ENCODE measurements at regions not wholly inside any gene's neighbourhood (a gene's known extent, or its start where the extent isn't known, plus 50 kb on each side); places are given as distances from the start of the nearest gene placed in this dataset.

GRCh38 chr10:120765226-120765803, 85.8 kb upstream of the WDR11 start:
- ChIA-PET POLR2A (no interaction called here), RAD21 (ENCODE audit: unreplicated experiment) (no interaction called here), SMC1A (ENCODE audit: uncharacterized antibody, unreplicated experiment) (interaction anchor here (0.8 kb wide), 1 partner anchor 11 kb away, joined by 3 read pairs; no protein-coding TSS in a partner anchor), CTCF (interaction anchor here (1.1 to 1.4 kb wide), 2 partner anchors 13 to 29 kb away, joined by 3 read pairs; no protein-coding TSS in a partner anchor)
- H2AFZ ChIP-seq (ENCODE audit: control insufficient read depth, low read depth, low read length) = no peak overlapping the region
- no peaks in the 10 kb centered on the region for H3K4me1 ChIP-seq (ENCODE audit: control insufficient read depth, insufficient read depth, low read length)
- no TSS peak for BruUV-seq (replicated peaks)
- H3K4me2 ChIP-seq (ENCODE audit: control insufficient read depth, insufficient read depth) = no peak overlapping the region
- ATAC-seq (no peak), DNase-seq (ENCODE audit: low read depth, low spot score) (no peak), FAIRE-seq (no peak)
- intact Hi-C loops (cut with micrococcal nuclease; ENCODE audit: unreplicated experiment) (no loop called here), in situ Hi-C loops (cut with MboI) (no loop called here)
- no peaks in the 10 kb centered on the region; a peak in 1 of 4 replicates for H3K27me3 ChIP-seq (replicated peaks in 1 of 2; ENCODE audit: control insufficient read depth in 2 of 2, insufficient read depth in 2 of 2, low read length in 1 of 2)
- H3K9me3 ChIP-seq (replicated peaks; ENCODE audit: control insufficient read depth, insufficient read depth, low read length) = no peaks in the 10 kb centered on the region
- no peak overlapping the region for H3K9ac ChIP-seq (ENCODE audit: control insufficient read depth, insufficient read depth, low read length)
- no peaks in the 10 kb centered on the region for H4K20me1 ChIP-seq (ENCODE audit: control insufficient read depth, insufficient read depth)
- no peak overlapping the region for H3K27ac ChIP-seq (ENCODE audit: control insufficient read depth, insufficient read depth)
- TF ChIP-seq LARP7 (IDR thresholded peaks at IDR 0.05) (no peak), ATF2 (IDR thresholded peaks at IDR 0.05; ENCODE audit: low read length) (no peak), ZBTB33 (IDR thresholded peaks at IDR 0.05) (no peak), RUNX3 (IDR thresholded peaks at IDR 0.05; ENCODE audit: low read length) (no peak), MYB (IDR thresholded peaks at IDR 0.05; ENCODE audit: borderline replicate concordance, low read depth, low read length) (no peak), EGR1 (IDR thresholded peaks at IDR 0.05; ENCODE audit: borderline replicate concordance in 1 of 2, low read depth in 2 of 2, low read length in 2 of 2) (no peak), RB1 (IDR thresholded peaks at IDR 0.05; ENCODE audit: borderline replicate concordance) (no peak), IRF3 (IDR thresholded peaks at IDR 0.05) (no peak), SUZ12 (IDR thresholded peaks at IDR 0.05; ENCODE audit: unreplicated experiment) (no peak), CEBPB (IDR thresholded peaks at IDR 0.05; ENCODE audit: borderline replicate concordance in 1 of 2, low read depth in 2 of 2, low read length in 2 of 2) (no peak), RAD21 (IDR thresholded peaks at IDR 0.05; ENCODE audit: insufficient read depth, low read depth, low read length) (no peak), NFYB (IDR thresholded peaks at IDR 0.05; ENCODE audit: insufficient read depth, low read depth, low read length) (no peak)
- H3K4me3 ChIP-seq = no peak overlapping the region
- no peaks in the 10 kb centered on the region for H3K36me3 ChIP-seq (ENCODE audit: control insufficient read depth in 2 of 2, insufficient read depth in 2 of 2, low read length in 1 of 2)
- H3K79me2 ChIP-seq (ENCODE audit: control insufficient read depth, insufficient read depth, low read length) = no peaks in the 10 kb centered on the region
- 37% methylated on average over 1 of the region's 1 CpG for WGBS (ENCODE audit: insufficient coverage, insufficient replicate concordance, low lambda C conversion rate, missing lambda C conversion rate)

All from GM12878 (cell line).